CD14-positive monocyte (primary cell): ENCODE measurements at regions not wholly inside any gene's neighbourhood (a gene's known extent, or its start where the extent isn't known, plus 50 kb on each side); places are given as distances from the start of the nearest gene placed in this dataset.

ENCODE experiments used
- DNase-seq, 3 donors: peaks; one replicate each; pipeline ENCODE4 v3.0.0-alpha.2; 2011 to 2022
- H2AFZ ChIP-seq: 2 replicates; pipeline ENCODE4 v1.6.0; 2012; ENCODE audit warnings: mild to moderate bottlenecking, low read depth, low read length, inconsistent platforms; ENCODE audit not compliant: insufficient read depth, poor library complexity, severe bottlenecking
- H3K27ac ChIP-seq, 2 donors: 1 replicate in 1 of 2; 2 replicates in 1 of 2; pipeline ENCODE4 v1.5.1; 2012 to 2013; ENCODE audit warnings: low read length in 2 of 2, control low read depth in 1 of 2, inconsistent platforms in 1 of 2, low read depth in 1 of 2, mild to moderate bottlenecking in 1 of 2
- H3K27me3 ChIP-seq, 2 donors: one replicate each; pipeline versions ENCODE4 v1.6.0 to v1.6.1; 2011 to 2013; ENCODE audit warnings: low read length in 2 of 2; ENCODE audit not compliant: control insufficient read depth in 2 of 2, insufficient read depth in 2 of 2
- H3K36me3 ChIP-seq, 2 donors: replicated peaks in 1 of 2; 1 replicate in 1 of 2; 2 replicates in 1 of 2; pipeline versions ENCODE4 v1.5.1 to v1.6.1; 2012 to 2013; ENCODE audit warnings: low read length in 2 of 2, control low read depth in 1 of 2, inconsistent platforms in 1 of 2, mild to moderate bottlenecking in 1 of 2; ENCODE audit not compliant: insufficient read depth in 2 of 2, control insufficient read depth in 1 of 2
- H3K4me1 ChIP-seq, 2 donors: 1 replicate in 1 of 2; 2 replicates in 1 of 2; pipeline versions ENCODE4 v1.5.1 to v1.6.1; 2012 to 2013; ENCODE audit warnings: low read length in 2 of 2, control low read depth in 1 of 2, inconsistent platforms in 1 of 2, mild to moderate bottlenecking in 1 of 2, moderate library complexity in 1 of 2; ENCODE audit not compliant: insufficient read depth in 2 of 2, control insufficient read depth in 1 of 2
- H3K4me2 ChIP-seq: replicated peaks from 2 replicates; pipeline ENCODE3; 2012; ENCODE audit warnings: low read length, moderate library complexity, mild to moderate bottlenecking; ENCODE audit not compliant: poor library complexity, severe bottlenecking; ENCODE audit errors: extremely low read depth
- H3K4me3 ChIP-seq, 3 experiments: fragments of 200-600 bp in 1 of 3; sonication (generic) in 1 of 3; replicated peaks in 1 of 3; 1 replicate in 2 of 3; 2 replicates in 1 of 3; pipeline ENCODE4 v1.5.1; 2011 to 2013; ENCODE audit warnings: low read length in 3 of 3, mild to moderate bottlenecking in 3 of 3, control low read depth in 2 of 3, low read depth in 2 of 3, inconsistent platforms in 1 of 3, moderate library complexity in 1 of 3
- H3K79me2 ChIP-seq: 2 replicates; pipeline ENCODE4 v1.6.0; 2012; ENCODE audit warnings: mild to moderate bottlenecking, control low read depth, inconsistent platforms, low read length, moderate library complexity; ENCODE audit not compliant: insufficient read depth
- H3K9ac ChIP-seq: 2 replicates; pipeline ENCODE4 v1.6.0; 2017; ENCODE audit warnings: low read length, mild to moderate bottlenecking; ENCODE audit not compliant: insufficient read depth, poor library complexity, severe bottlenecking
- H3K9me3 ChIP-seq, 2 donors: replicated peaks in 1 of 2; 1 replicate in 1 of 2; 2 replicates in 1 of 2; pipeline versions ENCODE4 v1.5.1 to v1.6.1; 2012 to 2013; ENCODE audit warnings: low read length in 2 of 2, control low read depth in 1 of 2; ENCODE audit not compliant: control insufficient read depth in 1 of 2, insufficient read depth in 1 of 2
- H4K20me1 ChIP-seq: 2 replicates; pipeline ENCODE4 v1.6.0; 2012; ENCODE audit warnings: mild to moderate bottlenecking, low read length, control low read depth, moderate library complexity; ENCODE audit not compliant: insufficient read depth
- H3K27ac Mint-ChIP-seq, 7 donors: one replicate each; pipeline ENCODE4 v1.8.0; 2020; ENCODE audit warnings: mild to moderate bottlenecking in 7 of 7, mixed read lengths in 7 of 7, moderate library complexity in 6 of 7, inconsistent platforms in 2 of 7
- H3K27me3 Mint-ChIP-seq, 3 donors: one replicate each; pipeline ENCODE4 v1.8.0; 2021 to 2022; ENCODE audit warnings: low read depth in 3 of 3, mild to moderate bottlenecking in 3 of 3, mixed read lengths in 3 of 3, moderate library complexity in 3 of 3, inconsistent platforms in 1 of 3
- H3K36me3 Mint-ChIP-seq, 2 donors: one replicate each; pipeline ENCODE4 v1.8.0; 2020; ENCODE audit warnings: mixed read lengths in 2 of 2, inconsistent platforms in 1 of 2, mild to moderate bottlenecking in 1 of 2
- H3K4me1 Mint-ChIP-seq: one replicate; pipeline ENCODE4 v1.8.0; 2020; ENCODE audit warnings: mild to moderate bottlenecking, mixed read lengths
- H3K4me3 Mint-ChIP-seq, 2 donors: one replicate each; pipeline ENCODE4 v1.8.0; 2020; ENCODE audit warnings: mild to moderate bottlenecking in 2 of 2, mixed read lengths in 2 of 2, moderate library complexity in 1 of 2
- H3K9me3 Mint-ChIP-seq, 7 donors: one replicate each; pipeline ENCODE4 v1.8.0; 2020 to 2022; ENCODE audit warnings: mixed read lengths in 7 of 7, mild to moderate bottlenecking in 6 of 7, moderate library complexity in 6 of 7, inconsistent platforms in 2 of 7
- CTCF ChIP-seq: fragments of 200-600 bp; IDR thresholded peaks from one replicate; pipeline ENCODE4 v1.8.0; 2022; ENCODE audit warnings: antibody characterized with exemption, mild to moderate bottlenecking
- WGBS: methylation state at CpG from one replicate; pipeline ENCODE4 v1.1.5; 2013; ENCODE audit warnings: missing lambda C conversion rate; ENCODE audit not compliant: insufficient coverage; 5-methylcytosine and 5-hydroxymethylcytosine counted together
- intact Hi-C, 2 donors: fragments of 100-400 bp; cut with micrococcal nuclease; formaldehyde crosslinking; loops; one replicate each; pipeline versions ENCODE4 v1.15.0 to v1.15.1; 2023

DNA sequence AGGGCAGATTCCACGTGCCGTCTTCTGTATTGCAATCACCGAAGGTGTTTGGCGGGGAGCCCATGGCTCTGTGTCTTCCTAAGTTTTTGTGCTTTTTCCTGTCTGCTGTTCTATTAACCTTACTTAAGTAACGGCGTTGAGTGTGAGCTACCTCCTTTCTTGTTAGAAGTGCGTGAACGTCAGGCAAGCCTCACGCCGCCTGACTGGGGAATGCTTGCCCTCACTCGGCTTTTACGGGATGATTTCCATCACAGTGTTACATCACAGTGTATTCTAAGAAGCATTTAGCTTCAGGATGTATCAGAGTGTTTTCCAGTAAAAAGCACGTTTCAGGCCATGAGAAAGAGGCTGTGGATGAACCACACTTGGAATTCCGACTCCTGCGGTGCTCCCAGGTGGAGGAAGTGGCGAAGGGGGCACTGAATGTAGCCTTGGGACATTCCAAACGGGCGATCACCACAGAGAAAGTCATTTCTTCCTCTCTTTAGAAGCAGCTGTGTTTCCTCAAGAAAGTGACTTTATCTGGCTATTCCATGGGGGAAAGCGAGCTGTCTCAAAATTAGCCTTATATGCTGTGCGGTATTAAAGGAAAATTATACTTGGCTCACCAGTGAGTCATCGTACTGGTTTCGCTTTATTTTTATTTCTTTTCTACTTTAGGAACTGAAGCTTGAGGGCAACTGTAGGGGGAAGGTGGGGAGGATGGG is 290.7 kb downstream of the KLF6 start:
- Histone ChIP-seq H3K9ac (no peak overlapping the region), H3K79me2 (no peaks in the 10 kb centered on the region), H2AFZ (no peak overlapping the region), H3K4me2 (no peak overlapping the region), H3K27ac (no peak overlapping the region), H3K27me3 (no peaks in the 10 kb centered on the region), H4K20me1 (no peaks in the 10 kb centered on the region), H3K9me3 (no peaks in the 10 kb centered on the region), H3K4me1 (no peaks in the 10 kb centered on the region), H3K4me3 (no peak overlapping the region), H3K36me3 (no peaks in the 10 kb centered on the region)
- H3K27me3 Mint-ChIP-seq: peaks cover 3 to 7% (median 5%) of the 10 kb centered on the region in 3 donors
- no peak overlapping the region for H3K27ac Mint-ChIP-seq
- H3K4me1 Mint-ChIP-seq: no peaks in the 10 kb centered on the region
- no peak overlapping the region for H3K4me3 Mint-ChIP-seq
- no peak for TF ChIP-seq CTCF
- DNase-seq: no peak
- intact Hi-C loops: no loop called here
- WGBS: 96% methylated on average over 12 of the region's 22 CpGs
- peaks cover 0 to 12% (median 3%) of the 10 kb centered on the region in 7 donors for H3K9me3 Mint-ChIP-seq
- H3K36me3 Mint-ChIP-seq: no peaks in the 10 kb centered on the region

DNA sequence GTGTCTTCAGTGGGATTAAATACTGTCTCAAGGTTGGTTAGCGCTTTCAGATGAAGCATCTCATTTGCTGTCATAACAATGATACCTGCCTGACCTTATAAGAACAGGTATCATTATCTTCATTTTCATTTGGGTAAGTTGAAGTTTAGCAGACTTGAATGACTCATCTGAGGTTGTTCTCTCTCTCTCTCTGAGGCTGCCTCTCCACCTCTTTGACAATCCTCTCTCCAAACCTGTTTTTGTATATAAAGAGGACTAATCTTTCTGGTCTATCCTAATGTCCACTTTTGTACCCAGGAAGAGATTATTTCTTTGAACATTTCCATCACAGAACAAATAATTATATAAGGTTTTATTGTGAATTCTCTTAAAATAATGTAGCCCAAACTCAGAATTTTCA is 291.4 kb downstream of the KLF6 start:
- H3K27me3 Mint-ChIP-seq: peaks cover 4 to 7% (median 5%) of the 10 kb centered on the region in 3 donors
- intact Hi-C loops: no loop called here
- TF ChIP-seq CTCF: no peak

More for the DNA sequence above, 291.4 kb downstream of the KLF6 start:
- DNase-seq: no peak
- Mint-ChIP-seq H3K4me1 (no peaks in the 10 kb centered on the region), H3K27ac (no peak overlapping the region), H3K9me3 (peaks cover 0 to 13% (median 5%) of the 10 kb centered on the region in 7 donors), H3K4me3 (no peak overlapping the region), H3K36me3 (no peaks in the 10 kb centered on the region)
- Histone ChIP-seq H2AFZ (no peak overlapping the region), H4K20me1 (no peaks in the 10 kb centered on the region), H3K36me3 (no peaks in the 10 kb centered on the region), H3K27ac (no peak overlapping the region), H3K79me2 (no peaks in the 10 kb centered on the region), H3K4me1 (no peaks in the 10 kb centered on the region), H3K4me2 (no peak overlapping the region), H3K27me3 (no peaks in the 10 kb centered on the region), H3K9ac (no peak overlapping the region), H3K4me3 (no peak overlapping the region), H3K9me3 (no peaks in the 10 kb centered on the region)
- no CpG with 5 or more reads among the region's 1 CpG for WGBS
